ENCODE measurements at regions not wholly inside any gene's neighbourhood (a gene's known extent, or its start where the extent isn't known, plus 50 kb on each side); places are given as distances from the start of the nearest gene placed in this dataset.

DNA sequence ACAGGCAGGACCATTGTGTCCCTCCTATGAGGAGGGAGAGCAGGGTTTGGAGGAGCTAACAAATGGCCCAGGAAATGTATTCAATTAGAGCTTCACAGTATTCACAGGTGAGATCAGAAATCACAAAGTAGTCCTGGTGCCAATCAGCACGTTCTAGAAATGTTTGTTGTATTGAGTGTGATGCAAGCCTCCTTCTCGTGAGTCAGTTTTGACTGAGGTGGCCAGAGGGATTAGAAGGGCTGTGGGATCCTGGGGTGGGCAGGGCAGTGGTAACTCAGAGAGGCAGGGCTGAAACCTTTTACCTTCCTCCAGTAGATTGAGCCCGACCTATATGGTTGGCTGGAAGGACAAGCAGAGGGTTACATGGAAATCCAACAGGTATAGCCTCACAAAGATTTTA, 95.0 kb downstream of the BOD1L2 start:
- TF ChIP-seq, protein P1, sequence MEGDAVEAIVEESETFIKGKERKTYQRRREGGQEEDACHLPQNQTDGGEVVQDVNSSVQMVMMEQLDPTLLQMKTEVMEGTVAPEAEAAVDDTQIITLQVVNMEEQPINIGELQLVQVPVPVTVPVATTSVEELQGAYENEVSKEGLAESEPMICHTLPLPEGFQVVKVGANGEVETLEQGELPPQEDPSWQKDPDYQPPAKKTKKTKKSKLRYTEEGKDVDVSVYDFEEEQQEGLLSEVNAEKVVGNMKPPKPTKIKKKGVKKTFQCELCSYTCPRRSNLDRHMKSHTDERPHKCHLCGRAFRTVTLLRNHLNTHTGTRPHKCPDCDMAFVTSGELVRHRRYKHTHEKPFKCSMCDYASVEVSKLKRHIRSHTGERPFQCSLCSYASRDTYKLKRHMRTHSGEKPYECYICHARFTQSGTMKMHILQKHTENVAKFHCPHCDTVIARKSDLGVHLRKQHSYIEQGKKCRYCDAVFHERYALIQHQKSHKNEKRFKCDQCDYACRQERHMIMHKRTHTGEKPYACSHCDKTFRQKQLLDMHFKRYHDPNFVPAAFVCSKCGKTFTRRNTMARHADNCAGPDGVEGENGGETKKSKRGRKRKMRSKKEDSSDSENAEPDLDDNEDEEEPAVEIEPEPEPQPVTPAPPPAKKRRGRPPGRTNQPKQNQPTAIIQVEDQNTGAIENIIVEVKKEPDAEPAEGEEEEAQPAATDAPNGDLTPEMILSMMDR (conservative IDR thresholded peaks at IDR 0.05; ENCODE audit: control insufficient read depth, insufficient read depth, low read depth, low read length) = no peak
- DNase-seq (ENCODE audit: low read depth) = no peak
- no peak overlapping the region for H3K4me3 ChIP-seq (ENCODE audit: control insufficient read depth, low read depth, low read length)

DNA sequence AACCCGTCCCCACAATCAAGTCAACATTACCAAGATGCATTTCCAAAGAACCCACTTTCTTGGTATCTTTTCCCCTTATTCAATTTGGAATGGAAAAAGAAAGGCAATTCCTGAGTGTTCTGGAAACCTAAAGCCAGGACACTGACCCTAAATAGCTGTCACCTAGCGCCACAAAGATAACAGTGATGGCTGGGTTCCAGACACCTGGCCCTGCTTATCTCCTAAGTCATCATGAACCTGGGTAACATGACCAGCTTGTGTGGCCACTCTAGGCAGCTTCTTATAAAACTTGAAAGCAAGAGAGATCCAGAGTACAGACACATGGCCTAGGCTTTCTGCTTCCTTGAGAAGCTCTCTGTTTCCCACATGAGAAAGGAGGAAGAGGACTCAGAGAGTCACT, 95.4 kb downstream of the BOD1L2 start:
- H3K4me3 ChIP-seq (ENCODE audit: control insufficient read depth, low read depth, low read length) = no peak overlapping the region
- TF ChIP-seq, protein P1 (conservative IDR thresholded peaks at IDR 0.05; ENCODE audit: control insufficient read depth, insufficient read depth, low read depth, low read length) = no peak
- DNase-seq (ENCODE audit: low read depth) = no peak

DNA sequence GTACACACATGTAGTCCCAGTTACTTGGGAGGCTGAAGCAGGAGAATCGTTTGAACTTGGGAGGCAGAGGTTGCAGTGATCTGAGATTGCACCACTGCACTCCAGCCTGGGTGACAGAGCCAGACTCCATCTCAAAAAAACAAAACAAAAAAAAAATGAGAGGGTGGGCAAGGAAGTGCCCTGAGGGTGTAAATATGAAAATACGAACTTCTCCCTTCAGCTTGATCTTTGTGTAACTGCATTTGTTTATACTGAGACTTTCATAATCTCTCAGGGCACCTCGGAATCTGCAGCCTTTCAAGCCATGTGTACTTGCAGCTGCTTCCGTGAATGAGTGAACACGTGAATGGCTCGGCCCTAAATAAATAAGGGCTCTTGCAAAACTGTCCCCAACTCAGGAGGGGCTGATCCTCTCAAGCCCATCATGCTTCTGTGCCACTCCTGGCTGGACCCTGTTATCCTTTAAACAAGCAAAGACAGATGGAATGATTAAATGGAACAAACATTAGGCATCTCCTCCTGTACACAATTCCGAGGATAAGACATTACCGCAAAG, 96.8 kb downstream of the BOD1L2 start:
- H3K4me3 ChIP-seq (ENCODE audit: control insufficient read depth, low read depth, low read length) = no peak overlapping the region
- TF ChIP-seq, protein P1 (conservative IDR thresholded peaks at IDR 0.05; ENCODE audit: control insufficient read depth, insufficient read depth, low read depth, low read length) = no peak

DNA sequence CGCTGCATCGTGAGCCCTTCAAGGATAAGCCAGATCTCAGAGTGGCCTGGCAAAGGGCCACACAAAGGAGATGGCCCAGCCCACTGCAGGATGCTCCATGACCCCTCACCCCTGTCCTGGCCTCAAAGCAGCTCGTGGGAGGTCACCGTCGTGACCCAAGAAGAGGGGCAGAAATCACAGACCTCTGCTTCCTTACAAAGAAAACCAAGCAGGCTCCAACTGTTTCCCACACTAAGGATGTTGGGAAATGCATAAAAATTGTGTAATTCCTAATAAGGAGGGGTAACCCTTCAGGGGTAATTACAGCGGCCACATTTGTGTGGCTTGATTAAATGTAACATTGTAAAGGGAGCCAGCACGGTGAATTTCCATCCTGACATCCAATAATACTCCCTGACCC, 102.3 kb downstream of the BOD1L2 start:
- H3K4me3 ChIP-seq (ENCODE audit: control insufficient read depth, low read depth, low read length) = no peak overlapping the region
- TF ChIP-seq, protein P1 (conservative IDR thresholded peaks at IDR 0.05; ENCODE audit: control insufficient read depth, insufficient read depth, low read depth, low read length) = no peak
- no peak for DNase-seq (ENCODE audit: low read depth)

More for the DNA sequence above, 96.8 kb downstream of the BOD1L2 start:
- no peak for DNase-seq (ENCODE audit: low read depth)

DNA sequence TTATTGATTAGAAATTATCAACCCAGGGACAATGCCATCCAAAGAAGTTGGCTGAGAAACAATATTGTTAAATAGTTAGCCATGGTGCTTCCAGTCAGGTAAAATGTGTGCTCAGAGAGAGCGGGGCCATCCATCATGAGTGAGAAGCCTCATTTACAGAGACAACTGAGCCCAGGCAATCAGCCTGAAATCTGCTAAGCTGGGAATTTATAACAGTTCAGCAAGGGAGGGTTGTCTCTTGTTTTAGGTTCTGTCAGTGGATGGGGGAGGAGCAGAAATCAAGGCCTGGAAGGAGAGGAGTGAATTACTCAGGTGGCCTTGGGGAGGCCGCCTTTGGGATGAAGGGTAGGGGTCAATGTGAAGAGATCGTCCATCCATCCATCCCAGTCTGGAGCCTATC, 102.5 kb upstream of the ST8SIA3 start:
- TF ChIP-seq, protein P1 (conservative IDR thresholded peaks at IDR 0.05; ENCODE audit: control insufficient read depth, insufficient read depth, low read depth, low read length) = no peak
- no peak for DNase-seq (ENCODE audit: low read depth)
- no peak overlapping the region for H3K4me3 ChIP-seq (ENCODE audit: control insufficient read depth, low read depth, low read length)

DNA sequence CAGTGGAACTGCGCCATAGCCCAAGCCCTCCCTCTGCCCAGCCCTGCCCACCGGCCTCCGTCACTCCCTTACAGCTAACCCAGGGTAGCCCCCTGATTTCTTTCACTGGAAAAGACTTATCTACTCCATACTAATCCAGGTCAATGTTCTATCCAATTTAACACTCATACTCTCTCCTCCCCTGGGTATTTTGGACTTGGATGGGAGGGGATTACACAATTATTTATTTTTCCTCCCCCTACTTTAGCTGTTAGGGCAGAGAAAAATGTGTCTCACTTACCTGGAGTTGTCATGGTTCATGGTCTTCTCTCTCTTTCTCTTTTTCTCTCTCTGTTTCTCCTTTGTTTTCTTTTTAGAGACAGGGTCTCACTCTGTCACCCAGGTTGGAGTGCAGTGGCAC, 100.6 kb upstream of the ST8SIA3 start:
- H3K4me3 ChIP-seq (ENCODE audit: control insufficient read depth, low read depth, low read length) = no peak overlapping the region
- no peak for DNase-seq (ENCODE audit: low read depth)
- TF ChIP-seq, protein P1 (conservative IDR thresholded peaks at IDR 0.05; ENCODE audit: control insufficient read depth, insufficient read depth, low read depth, low read length) = no peak

DNA sequence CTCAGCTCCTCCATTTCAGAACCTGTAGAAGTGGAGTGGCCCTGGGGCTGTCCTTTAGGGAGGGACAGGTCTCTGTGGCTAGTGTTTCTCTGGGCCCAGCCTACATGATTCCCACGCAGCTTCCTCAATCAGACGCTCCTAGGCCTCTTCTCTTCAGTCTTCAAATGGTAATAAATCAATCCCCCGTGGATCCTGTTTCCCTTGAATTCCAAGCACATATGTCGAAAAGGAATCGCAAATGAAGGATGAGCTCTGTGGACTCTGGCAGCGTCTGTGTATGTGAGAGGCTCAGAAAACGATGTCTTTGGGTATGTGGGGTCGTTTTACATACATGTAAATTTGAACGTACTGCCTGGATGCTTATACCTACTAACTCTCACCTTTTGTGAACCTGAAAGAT, 98.5 kb upstream of the ST8SIA3 start:
- TF ChIP-seq, protein P1 (conservative IDR thresholded peaks at IDR 0.05; ENCODE audit: control insufficient read depth, insufficient read depth, low read depth, low read length) = no peak
- DNase-seq (ENCODE audit: low read depth) = no peak
- no peak overlapping the region for H3K4me3 ChIP-seq (ENCODE audit: control insufficient read depth, low read depth, low read length)

All from fibroblast of mammary gland (primary cell).